Skeletal muscle cell (primary cell): ENCODE measurements at regions not wholly inside any gene's neighbourhood (a gene's known extent, or its start where the extent isn't known, plus 50 kb on each side); places are given as distances from the start of the nearest gene placed in this dataset.
"Not testable (repeated sequence)": the region's sequence is repeated elsewhere in the genome, so short reads cannot be mapped to it uniquely, and the experiment has no call there.

Experiments used
- DNase-seq: peaks from one replicate; pipeline ENCODE4 v3.0.0-alpha.2; 2010; ENCODE audit warnings: low read depth
- H3K4me3 ChIP-seq: 2 replicates; pipeline ENCODE4 v1.5.1; 2011; ENCODE audit warnings: low read depth, mild to moderate bottlenecking, control low read depth, low read length, moderate library complexity

- DNase-seq, H3K4me3 ChIP-seq: not testable (repeated sequence)
Observed at GRCh38 chr9:61628951-61629350, 439.1 kb downstream of the SPATA31A7 start.

GRCh38 chr9:61634192-61634591 is 444.4 kb downstream of the SPATA31A7 start:
- H3K4me3 ChIP-seq: no peak overlapping the region

GRCh38 chr9:61664232-61664631 is 474.4 kb downstream of the SPATA31A7 start:
- not testable (repeated sequence) for DNase-seq, H3K4me3 ChIP-seq

More at GRCh38 chr9:61634192-61634591, 444.4 kb downstream of the SPATA31A7 start:
- no peak for DNase-seq

GRCh38 chr9:61665330-61665751 is 475.5 kb downstream of the SPATA31A7 start:
- DNase-seq: no peak
- no peak overlapping the region for H3K4me3 ChIP-seq

- DNase-seq: no peak
Observed at GRCh38 chr9:61665829-61666228, 476.0 kb downstream of the SPATA31A7 start.

GRCh38 chr9:61666310-61666709 is 476.5 kb downstream of the SPATA31A7 start:
- no peak for DNase-seq
- H3K4me3 ChIP-seq: no peak overlapping the region

More at GRCh38 chr9:61665829-61666228, 476.0 kb downstream of the SPATA31A7 start:
- no peak overlapping the region for H3K4me3 ChIP-seq

- H3K4me3 ChIP-seq: peak overlapping the region; percentile 5
- DNase-seq: no peak
Observed at GRCh38 chr9:61666849-61667371, 477.1 kb downstream of the SPATA31A7 start.

- DNase-seq: no peak
- H3K4me3 ChIP-seq: no peak overlapping the region
Observed at GRCh38 chr9:61667559-61668121, 477.8 kb downstream of the SPATA31A7 start.

- DNase-seq, H3K4me3 ChIP-seq: not testable (repeated sequence)
Observed at GRCh38 chr9:61668201-61668600, 478.4 kb downstream of the SPATA31A7 start.

GRCh38 chr9:61668846-61669245 is 479.0 kb downstream of the SPATA31A7 start:
- H3K4me3 ChIP-seq: no peak overlapping the region
- DNase-seq: no peak

- no peak for DNase-seq
- H3K4me3 ChIP-seq: no peak overlapping the region
Observed at GRCh38 chr9:61669352-61669751, 479.5 kb downstream of the SPATA31A7 start.

- DNase-seq, H3K4me3 ChIP-seq: not testable (repeated sequence)
Observed at GRCh38 chr9:61669831-61670505, 480.1 kb downstream of the SPATA31A7 start.

- no peak for DNase-seq
- H3K4me3 ChIP-seq: no peak overlapping the region
Observed at GRCh38 chr9:61670616-61671015, 480.8 kb downstream of the SPATA31A7 start.

GRCh38 chr9:61671276-61671973 is 481.6 kb downstream of the SPATA31A7 start:
- no peak for DNase-seq

GRCh38 chr9:61672107-61672541 is 482.3 kb downstream of the SPATA31A7 start:
- DNase-seq: not testable (repeated sequence)

More at GRCh38 chr9:61671276-61671973, 481.6 kb downstream of the SPATA31A7 start:
- no peak overlapping the region for H3K4me3 ChIP-seq

GRCh38 chr9:61672645-61673167 is 482.9 kb downstream of the SPATA31A7 start:
- H3K4me3 ChIP-seq, DNase-seq: not testable (repeated sequence)

More at GRCh38 chr9:61672107-61672541, 482.3 kb downstream of the SPATA31A7 start:
- H3K4me3 ChIP-seq: not testable (repeated sequence)

GRCh38 chr9:61673247-61673646 is 483.4 kb downstream of the SPATA31A7 start:
- H3K4me3 ChIP-seq: no peak overlapping the region
- no peak for DNase-seq

- H3K4me3 ChIP-seq: no peak overlapping the region
- no peak for DNase-seq
Observed at GRCh38 chr9:61673664-61674381, 484.0 kb downstream of the SPATA31A7 start.

- no peak overlapping the region for H3K4me3 ChIP-seq
- no peak for DNase-seq
Observed at GRCh38 chr9:61674465-61674864, 484.6 kb downstream of the SPATA31A7 start.
